ENCODE measurements at regions not wholly inside any gene's neighbourhood (a gene's known extent, or its start where the extent isn't known, plus 50 kb on each side); places are given as distances from the start of the nearest gene placed in this dataset.

DNA sequence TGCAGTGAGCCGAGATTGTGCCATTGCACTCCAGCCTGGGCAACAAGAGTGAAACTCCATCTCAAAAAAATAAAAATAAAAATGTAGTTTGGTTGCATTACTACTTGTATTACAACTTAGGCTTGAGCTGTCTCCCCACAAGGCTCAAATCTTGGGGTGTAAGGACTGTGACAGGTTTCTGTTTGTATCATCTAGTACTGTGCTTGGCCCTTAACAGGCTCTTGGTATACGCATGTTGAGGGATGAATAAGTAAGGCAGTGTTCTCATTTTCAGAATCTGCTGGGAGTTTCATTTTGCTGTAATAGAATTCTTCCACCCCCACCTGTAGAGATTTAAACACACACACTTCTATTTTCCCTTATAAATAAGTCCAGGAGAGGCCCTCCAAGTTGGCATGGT is 289.4 kb upstream of the EEF2KMT start:
- TF ChIP-seq ZNF350 (CRISPR knock-in tag; IDR thresholded peaks at IDR 0.05; ENCODE audit: borderline replicate concordance, low read depth) (no peak), NFATC3 (CRISPR knock-in tag; IDR thresholded peaks at IDR 0.05) (no peak), CEBPB (IDR thresholded peaks at IDR 0.05; ENCODE audit: borderline replicate concordance, low read depth, low read length) (no peak), ASH2L (IDR thresholded peaks at IDR 0.05; ENCODE audit: insufficient read length, low read depth, low read length) (no peak), YY1 (IDR thresholded peaks at IDR 0.05; ENCODE audit: insufficient read depth, insufficient replicate concordance, low read depth, low read length) (no peak), ZNF292 (CRISPR knock-in tag; IDR thresholded peaks at IDR 0.05; ENCODE audit: borderline replicate concordance, low read depth) (no peak), POLR2A (IDR thresholded peaks at IDR 0.05; ENCODE audit: insufficient read depth in 1 of 2, low read depth in 2 of 2, low read length in 2 of 2) (no peak), HNF4G (IDR thresholded peaks at IDR 0.05; ENCODE audit: borderline replicate concordance, low read depth, low read length) (no peak), HNF4G (CRISPR knock-in tag; IDR thresholded peaks at IDR 0.05; ENCODE audit: borderline replicate concordance, low read depth) (no peak)
- TF ChIP-seq, protein P1, sequence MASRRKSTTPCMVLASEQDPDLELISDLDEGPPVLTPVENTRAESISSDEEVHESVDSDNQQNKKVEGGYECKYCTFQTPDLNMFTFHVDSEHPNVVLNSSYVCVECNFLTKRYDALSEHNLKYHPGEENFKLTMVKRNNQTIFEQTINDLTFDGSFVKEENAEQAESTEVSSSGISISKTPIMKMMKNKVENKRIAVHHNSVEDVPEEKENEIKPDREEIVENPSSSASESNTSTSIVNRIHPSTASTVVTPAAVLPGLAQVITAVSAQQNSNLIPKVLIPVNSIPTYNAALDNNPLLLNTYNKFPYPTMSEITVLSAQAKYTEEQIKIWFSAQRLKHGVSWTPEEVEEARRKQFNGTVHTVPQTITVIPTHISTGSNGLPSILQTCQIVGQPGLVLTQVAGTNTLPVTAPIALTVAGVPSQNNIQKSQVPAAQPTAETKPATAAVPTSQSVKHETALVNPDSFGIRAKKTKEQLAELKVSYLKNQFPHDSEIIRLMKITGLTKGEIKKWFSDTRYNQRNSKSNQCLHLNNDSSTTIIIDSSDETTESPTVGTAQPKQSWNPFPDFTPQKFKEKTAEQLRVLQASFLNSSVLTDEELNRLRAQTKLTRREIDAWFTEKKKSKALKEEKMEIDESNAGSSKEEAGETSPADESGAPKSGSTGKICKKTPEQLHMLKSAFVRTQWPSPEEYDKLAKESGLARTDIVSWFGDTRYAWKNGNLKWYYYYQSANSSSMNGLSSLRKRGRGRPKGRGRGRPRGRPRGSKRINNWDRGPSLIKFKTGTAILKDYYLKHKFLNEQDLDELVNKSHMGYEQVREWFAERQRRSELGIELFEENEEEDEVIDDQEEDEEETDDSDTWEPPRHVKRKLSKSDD (CRISPR knock-in tag; IDR thresholded peaks at IDR 0.05; ENCODE audit: low read depth), result no peak
- TF ChIP-seq, protein P2, sequence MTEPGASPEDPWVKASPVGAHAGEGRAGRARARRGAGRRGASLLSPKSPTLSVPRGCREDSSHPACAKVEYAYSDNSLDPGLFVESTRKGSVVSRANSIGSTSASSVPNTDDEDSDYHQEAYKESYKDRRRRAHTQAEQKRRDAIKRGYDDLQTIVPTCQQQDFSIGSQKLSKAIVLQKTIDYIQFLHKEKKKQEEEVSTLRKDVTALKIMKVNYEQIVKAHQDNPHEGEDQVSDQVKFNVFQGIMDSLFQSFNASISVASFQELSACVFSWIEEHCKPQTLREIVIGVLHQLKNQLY (CRISPR knock-in tag; IDR thresholded peaks at IDR 0.05), result no peak
- TF ChIP-seq, protein P3, sequence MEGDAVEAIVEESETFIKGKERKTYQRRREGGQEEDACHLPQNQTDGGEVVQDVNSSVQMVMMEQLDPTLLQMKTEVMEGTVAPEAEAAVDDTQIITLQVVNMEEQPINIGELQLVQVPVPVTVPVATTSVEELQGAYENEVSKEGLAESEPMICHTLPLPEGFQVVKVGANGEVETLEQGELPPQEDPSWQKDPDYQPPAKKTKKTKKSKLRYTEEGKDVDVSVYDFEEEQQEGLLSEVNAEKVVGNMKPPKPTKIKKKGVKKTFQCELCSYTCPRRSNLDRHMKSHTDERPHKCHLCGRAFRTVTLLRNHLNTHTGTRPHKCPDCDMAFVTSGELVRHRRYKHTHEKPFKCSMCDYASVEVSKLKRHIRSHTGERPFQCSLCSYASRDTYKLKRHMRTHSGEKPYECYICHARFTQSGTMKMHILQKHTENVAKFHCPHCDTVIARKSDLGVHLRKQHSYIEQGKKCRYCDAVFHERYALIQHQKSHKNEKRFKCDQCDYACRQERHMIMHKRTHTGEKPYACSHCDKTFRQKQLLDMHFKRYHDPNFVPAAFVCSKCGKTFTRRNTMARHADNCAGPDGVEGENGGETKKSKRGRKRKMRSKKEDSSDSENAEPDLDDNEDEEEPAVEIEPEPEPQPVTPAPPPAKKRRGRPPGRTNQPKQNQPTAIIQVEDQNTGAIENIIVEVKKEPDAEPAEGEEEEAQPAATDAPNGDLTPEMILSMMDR (CRISPR knock-in tag; IDR thresholded peaks at IDR 0.05), result no peak
- TF ChIP-seq, protein P4, sequence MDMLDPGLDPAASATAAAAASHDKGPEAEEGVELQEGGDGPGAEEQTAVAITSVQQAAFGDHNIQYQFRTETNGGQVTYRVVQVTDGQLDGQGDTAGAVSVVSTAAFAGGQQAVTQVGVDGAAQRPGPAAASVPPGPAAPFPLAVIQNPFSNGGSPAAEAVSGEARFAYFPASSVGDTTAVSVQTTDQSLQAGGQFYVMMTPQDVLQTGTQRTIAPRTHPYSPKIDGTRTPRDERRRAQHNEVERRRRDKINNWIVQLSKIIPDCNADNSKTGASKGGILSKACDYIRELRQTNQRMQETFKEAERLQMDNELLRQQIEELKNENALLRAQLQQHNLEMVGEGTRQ (IDR thresholded peaks at IDR 0.05; ENCODE audit: low read depth, low read length), result no peak
- TF ChIP-seq, protein P4 (CRISPR knock-in tag; IDR thresholded peaks at IDR 0.05; ENCODE audit: borderline replicate concordance), result no peak
- TF ChIP-seq, protein P5, sequence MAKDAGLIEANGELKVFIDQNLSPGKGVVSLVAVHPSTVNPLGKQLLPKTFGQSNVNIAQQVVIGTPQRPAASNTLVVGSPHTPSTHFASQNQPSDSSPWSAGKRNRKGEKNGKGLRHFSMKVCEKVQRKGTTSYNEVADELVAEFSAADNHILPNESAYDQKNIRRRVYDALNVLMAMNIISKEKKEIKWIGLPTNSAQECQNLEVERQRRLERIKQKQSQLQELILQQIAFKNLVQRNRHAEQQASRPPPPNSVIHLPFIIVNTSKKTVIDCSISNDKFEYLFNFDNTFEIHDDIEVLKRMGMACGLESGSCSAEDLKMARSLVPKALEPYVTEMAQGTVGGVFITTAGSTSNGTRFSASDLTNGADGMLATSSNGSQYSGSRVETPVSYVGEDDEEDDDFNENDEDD (CRISPR knock-in tag; IDR thresholded peaks at IDR 0.05; ENCODE audit: borderline replicate concordance), result no peak
- TF ChIP-seq, protein P6, sequence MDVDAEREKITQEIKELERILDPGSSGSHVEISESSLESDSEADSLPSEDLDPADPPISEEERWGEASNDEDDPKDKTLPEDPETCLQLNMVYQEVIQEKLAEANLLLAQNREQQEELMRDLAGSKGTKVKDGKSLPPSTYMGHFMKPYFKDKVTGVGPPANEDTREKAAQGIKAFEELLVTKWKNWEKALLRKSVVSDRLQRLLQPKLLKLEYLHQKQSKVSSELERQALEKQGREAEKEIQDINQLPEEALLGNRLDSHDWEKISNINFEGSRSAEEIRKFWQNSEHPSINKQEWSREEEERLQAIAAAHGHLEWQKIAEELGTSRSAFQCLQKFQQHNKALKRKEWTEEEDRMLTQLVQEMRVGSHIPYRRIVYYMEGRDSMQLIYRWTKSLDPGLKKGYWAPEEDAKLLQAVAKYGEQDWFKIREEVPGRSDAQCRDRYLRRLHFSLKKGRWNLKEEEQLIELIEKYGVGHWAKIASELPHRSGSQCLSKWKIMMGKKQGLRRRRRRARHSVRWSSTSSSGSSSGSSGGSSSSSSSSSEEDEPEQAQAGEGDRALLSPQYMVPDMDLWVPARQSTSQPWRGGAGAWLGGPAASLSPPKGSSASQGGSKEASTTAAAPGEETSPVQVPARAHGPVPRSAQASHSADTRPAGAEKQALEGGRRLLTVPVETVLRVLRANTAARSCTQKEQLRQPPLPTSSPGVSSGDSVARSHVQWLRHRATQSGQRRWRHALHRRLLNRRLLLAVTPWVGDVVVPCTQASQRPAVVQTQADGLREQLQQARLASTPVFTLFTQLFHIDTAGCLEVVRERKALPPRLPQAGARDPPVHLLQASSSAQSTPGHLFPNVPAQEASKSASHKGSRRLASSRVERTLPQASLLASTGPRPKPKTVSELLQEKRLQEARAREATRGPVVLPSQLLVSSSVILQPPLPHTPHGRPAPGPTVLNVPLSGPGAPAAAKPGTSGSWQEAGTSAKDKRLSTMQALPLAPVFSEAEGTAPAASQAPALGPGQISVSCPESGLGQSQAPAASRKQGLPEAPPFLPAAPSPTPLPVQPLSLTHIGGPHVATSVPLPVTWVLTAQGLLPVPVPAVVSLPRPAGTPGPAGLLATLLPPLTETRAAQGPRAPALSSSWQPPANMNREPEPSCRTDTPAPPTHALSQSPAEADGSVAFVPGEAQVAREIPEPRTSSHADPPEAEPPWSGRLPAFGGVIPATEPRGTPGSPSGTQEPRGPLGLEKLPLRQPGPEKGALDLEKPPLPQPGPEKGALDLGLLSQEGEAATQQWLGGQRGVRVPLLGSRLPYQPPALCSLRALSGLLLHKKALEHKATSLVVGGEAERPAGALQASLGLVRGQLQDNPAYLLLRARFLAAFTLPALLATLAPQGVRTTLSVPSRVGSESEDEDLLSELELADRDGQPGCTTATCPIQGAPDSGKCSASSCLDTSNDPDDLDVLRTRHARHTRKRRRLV (CRISPR knock-in tag; IDR thresholded peaks at IDR 0.05), result no peak

All from HepG2 (cell line).